ENCODE measurements at regions not wholly inside any gene's neighbourhood (a gene's known extent, or its start where the extent isn't known, plus 50 kb on each side); places are given as distances from the start of the nearest gene placed in this dataset.

DNA sequence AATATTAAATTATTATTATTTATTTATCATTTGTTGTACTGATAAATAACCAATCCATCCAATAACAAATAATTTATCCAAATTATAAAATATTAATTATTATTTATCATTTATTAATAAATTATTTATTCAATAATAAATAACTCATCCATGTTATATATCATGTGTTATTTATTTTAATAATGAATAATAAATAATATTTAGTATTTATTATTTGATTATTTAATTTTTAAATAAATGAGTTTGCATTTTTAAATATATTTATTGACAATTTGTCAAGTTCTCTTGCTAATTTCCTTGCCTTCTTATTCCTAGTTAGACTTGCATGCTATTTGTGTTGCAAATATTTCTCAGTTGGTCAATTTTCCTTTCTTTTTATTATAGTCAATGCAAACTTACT lies 995.4 kb downstream of the TSN start:
- no peaks in the 10 kb centered on the region for H3K9me3 ChIP-seq (ENCODE audit: control insufficient read depth, insufficient read depth, low read depth, low read length)
- no peak overlapping the region for H3K27ac ChIP-seq (ENCODE audit: extremely low read depth, low read depth, low read length)
- ChIA-PET POLR2A (no interaction called here), CTCF (no interaction called here)
- TF ChIP-seq, protein P1, sequence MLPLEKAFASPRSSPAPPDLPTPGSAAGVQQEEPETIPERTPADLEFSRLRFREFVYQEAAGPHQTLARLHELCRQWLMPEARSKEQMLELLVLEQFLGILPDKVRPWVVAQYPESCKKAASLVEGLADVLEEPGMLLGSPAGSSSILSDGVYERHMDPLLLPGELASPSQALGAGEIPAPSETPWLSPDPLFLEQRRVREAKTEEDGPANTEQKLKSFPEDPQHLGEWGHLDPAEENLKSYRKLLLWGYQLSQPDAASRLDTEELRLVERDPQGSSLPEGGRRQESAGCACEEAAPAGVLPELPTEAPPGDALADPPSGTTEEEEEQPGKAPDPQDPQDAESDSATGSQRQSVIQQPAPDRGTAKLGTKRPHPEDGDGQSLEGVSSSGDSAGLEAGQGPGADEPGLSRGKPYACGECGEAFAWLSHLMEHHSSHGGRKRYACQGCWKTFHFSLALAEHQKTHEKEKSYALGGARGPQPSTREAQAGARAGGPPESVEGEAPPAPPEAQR (tag by site-specific recombination; IDR thresholded peaks at IDR 0.05): no peak
- TF ChIP-seq, protein P2, sequence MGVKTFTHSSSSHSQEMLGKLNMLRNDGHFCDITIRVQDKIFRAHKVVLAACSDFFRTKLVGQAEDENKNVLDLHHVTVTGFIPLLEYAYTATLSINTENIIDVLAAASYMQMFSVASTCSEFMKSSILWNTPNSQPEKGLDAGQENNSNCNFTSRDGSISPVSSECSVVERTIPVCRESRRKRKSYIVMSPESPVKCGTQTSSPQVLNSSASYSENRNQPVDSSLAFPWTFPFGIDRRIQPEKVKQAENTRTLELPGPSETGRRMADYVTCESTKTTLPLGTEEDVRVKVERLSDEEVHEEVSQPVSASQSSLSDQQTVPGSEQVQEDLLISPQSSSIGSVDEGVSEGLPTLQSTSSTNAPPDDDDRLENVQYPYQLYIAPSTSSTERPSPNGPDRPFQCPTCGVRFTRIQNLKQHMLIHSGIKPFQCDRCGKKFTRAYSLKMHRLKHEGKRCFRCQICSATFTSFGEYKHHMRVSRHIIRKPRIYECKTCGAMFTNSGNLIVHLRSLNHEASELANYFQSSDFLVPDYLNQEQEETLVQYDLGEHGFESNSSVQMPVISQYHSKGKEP (tag by site-specific recombination; IDR thresholded peaks at IDR 0.05): no peak
- TF ChIP-seq SALL2 (tag by site-specific recombination; IDR thresholded peaks at IDR 0.05; ENCODE audit: borderline replicate concordance) (no peak), ZEB2 (tag by site-specific recombination; IDR thresholded peaks at IDR 0.05) (no peak), ZNF114 (tag by site-specific recombination; IDR thresholded peaks at IDR 0.05) (no peak), BCL11A (tag by site-specific recombination; IDR thresholded peaks at IDR 0.05; ENCODE audit: low read depth) (no peak), ZBTB21 (tag by site-specific recombination; IDR thresholded peaks at IDR 0.05) (no peak), HOXD13 (CRISPR knock-in tag; IDR thresholded peaks at IDR 0.05; ENCODE audit: borderline replicate concordance) (no peak), ZNF776 (tag by site-specific recombination; IDR thresholded peaks at IDR 0.05; ENCODE audit: borderline replicate concordance) (no peak), ZNF488 (tag by site-specific recombination; IDR thresholded peaks at IDR 0.05) (no peak), ZSCAN30 (tag by site-specific recombination; IDR thresholded peaks at IDR 0.05) (no peak), ZNF266 (tag by site-specific recombination; IDR thresholded peaks at IDR 0.05; ENCODE audit: low read depth) (no peak), ZSCAN16 (tag by site-specific recombination; IDR thresholded peaks at IDR 0.05) (no peak), ZXDB (tag by site-specific recombination; IDR thresholded peaks at IDR 0.05) (no peak), ZBTB48 (tag by site-specific recombination; IDR thresholded peaks at IDR 0.05) (no peak), SP7 (tag by site-specific recombination; IDR thresholded peaks at IDR 0.05) (no peak), ZNF654 (tag by site-specific recombination; IDR thresholded peaks at IDR 0.05; ENCODE audit: low read depth) (no peak), ZNF394 (tag by site-specific recombination; IDR thresholded peaks at IDR 0.05; ENCODE audit: borderline replicate concordance) (no peak)
- TF ChIP-seq, protein P3, sequence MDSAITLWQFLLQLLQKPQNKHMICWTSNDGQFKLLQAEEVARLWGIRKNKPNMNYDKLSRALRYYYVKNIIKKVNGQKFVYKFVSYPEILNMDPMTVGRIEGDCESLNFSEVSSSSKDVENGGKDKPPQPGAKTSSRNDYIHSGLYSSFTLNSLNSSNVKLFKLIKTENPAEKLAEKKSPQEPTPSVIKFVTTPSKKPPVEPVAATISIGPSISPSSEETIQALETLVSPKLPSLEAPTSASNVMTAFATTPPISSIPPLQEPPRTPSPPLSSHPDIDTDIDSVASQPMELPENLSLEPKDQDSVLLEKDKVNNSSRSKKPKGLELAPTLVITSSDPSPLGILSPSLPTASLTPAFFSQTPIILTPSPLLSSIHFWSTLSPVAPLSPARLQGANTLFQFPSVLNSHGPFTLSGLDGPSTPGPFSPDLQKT (IDR thresholded peaks at IDR 0.05; ENCODE audit: borderline replicate concordance, low read depth, low read length): no peak
- H3K36me3 ChIP-seq (ENCODE audit: control insufficient read depth in 2 of 2, insufficient read depth in 1 of 2, low read length in 2 of 2): no peaks in the 10 kb centered on the region
- no peak overlapping the region for H3K4me3 ChIP-seq (ENCODE audit: low read depth, low read length)
- no peaks in the 10 kb centered on the region for H3K4me1 ChIP-seq (ENCODE audit: control insufficient read depth, insufficient read depth, low read length)

- POLR2A ChIA-PET: no interaction called here
- CTCF ChIA-PET: no interaction called here
- no peak overlapping the region for H3K4me3 ChIP-seq (ENCODE audit: low read depth, low read length)
- no peaks in the 10 kb centered on the region for H3K9me3 ChIP-seq (ENCODE audit: control insufficient read depth, insufficient read depth, low read depth, low read length)
- no peaks in the 10 kb centered on the region for H3K36me3 ChIP-seq (ENCODE audit: control insufficient read depth in 2 of 2, insufficient read depth in 1 of 2, low read length in 2 of 2)
- no peak overlapping the region for H3K27ac ChIP-seq (ENCODE audit: extremely low read depth, low read depth, low read length)
- H3K4me1 ChIP-seq (ENCODE audit: control insufficient read depth, insufficient read depth, low read length): no peaks in the 10 kb centered on the region
- no peak for TF ChIP-seq ZNF747 (tag by site-specific recombination; IDR thresholded peaks at IDR 0.05)
- TF ChIP-seq KLF16 (tag by site-specific recombination; IDR thresholded peaks at IDR 0.05): no peak
- TF ChIP-seq, protein P4, sequence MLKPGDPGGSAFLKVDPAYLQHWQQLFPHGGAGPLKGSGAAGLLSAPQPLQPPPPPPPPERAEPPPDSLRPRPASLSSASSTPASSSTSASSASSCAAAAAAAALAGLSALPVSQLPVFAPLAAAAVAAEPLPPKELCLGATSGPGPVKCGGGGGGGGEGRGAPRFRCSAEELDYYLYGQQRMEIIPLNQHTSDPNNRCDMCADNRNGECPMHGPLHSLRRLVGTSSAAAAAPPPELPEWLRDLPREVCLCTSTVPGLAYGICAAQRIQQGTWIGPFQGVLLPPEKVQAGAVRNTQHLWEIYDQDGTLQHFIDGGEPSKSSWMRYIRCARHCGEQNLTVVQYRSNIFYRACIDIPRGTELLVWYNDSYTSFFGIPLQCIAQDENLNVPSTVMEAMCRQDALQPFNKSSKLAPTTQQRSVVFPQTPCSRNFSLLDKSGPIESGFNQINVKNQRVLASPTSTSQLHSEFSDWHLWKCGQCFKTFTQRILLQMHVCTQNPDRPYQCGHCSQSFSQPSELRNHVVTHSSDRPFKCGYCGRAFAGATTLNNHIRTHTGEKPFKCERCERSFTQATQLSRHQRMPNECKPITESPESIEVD (tag by site-specific recombination; IDR thresholded peaks at IDR 0.05): no peak
- no peak for TF ChIP-seq ZNF785 (tag by site-specific recombination; IDR thresholded peaks at IDR 0.05)
- TF ChIP-seq ZNF621 (tag by site-specific recombination; IDR thresholded peaks at IDR 0.05): no peak
- TF ChIP-seq, protein P2 (tag by site-specific recombination; IDR thresholded peaks at IDR 0.05): no peak
- TF ChIP-seq ZNF292 (tag by site-specific recombination; IDR thresholded peaks at IDR 0.05; ENCODE audit: borderline replicate concordance, low read depth): no peak
- TF ChIP-seq ZNF266 (tag by site-specific recombination; IDR thresholded peaks at IDR 0.05; ENCODE audit: low read depth): no peak
- no peak for TF ChIP-seq TCF7L2 (IDR thresholded peaks at IDR 0.05; ENCODE audit: borderline replicate concordance, low read depth, low read length)
- TF ChIP-seq ZFP3 (tag by site-specific recombination; IDR thresholded peaks at IDR 0.05; ENCODE audit: low read depth): no peak
- no peak for TF ChIP-seq REPIN1 (tag by site-specific recombination; IDR thresholded peaks at IDR 0.05; ENCODE audit: low read depth)
- TF ChIP-seq ZNF341 (tag by site-specific recombination; IDR thresholded peaks at IDR 0.05; ENCODE audit: low read depth): no peak
These were observed 997.9 kb downstream of the TSN start for GRCh38 chr2:122753336-122753735.
